Gastroesophageal sphincter (tissue), 4 donors: ENCODE measurements at regions not wholly inside any gene's neighbourhood (a gene's known extent, or its start where the extent isn't known, plus 50 kb on each side); places are given as distances from the start of the nearest gene placed in this dataset.

Source experiments
- ATAC-seq: fragments of 150-250 bp; one replicate; pipeline ENCODE4 v1.9.1; 2016; ENCODE audit warnings: mild to moderate bottlenecking, moderate library complexity
- H3K27ac ChIP-seq, 4 donors: fragments of 200-600 bp; sonication (generic) in 3 of 4; 1 replicate in 3 of 4; 2 replicates in 1 of 4; pipeline ENCODE4 v1.5.1; 2016 to 2019
- H3K27me3 ChIP-seq: fragments of 200-600 bp; sonication (generic); one replicate; pipeline ENCODE4 v1.5.1; 2019
- H3K36me3 ChIP-seq, 2 donors: fragments of 200-600 bp; sonication (generic); one replicate each; pipeline ENCODE4 v1.5.1; 2019; ENCODE audit warnings: control low read depth in 1 of 2
- H3K4me1 ChIP-seq, 3 donors: fragments of 200-600 bp; sonication (generic); 1 replicate in 2 of 3; 2 replicates in 1 of 3; pipeline ENCODE4 v1.5.1; 2016 to 2019; ENCODE audit warnings: control low read depth in 2 of 3
- H3K4me3 ChIP-seq, 2 donors: fragments of 200-600 bp; sonication (generic); one replicate each; pipeline ENCODE4 v1.5.1; 2019; ENCODE audit warnings: mild to moderate bottlenecking in 1 of 2, moderate library complexity in 1 of 2
- H3K9me3 ChIP-seq, 3 donors: fragments of 200-600 bp; sonication (generic); one replicate each; pipeline ENCODE4 v1.5.1; 2017 to 2019; ENCODE audit warnings: control low read depth in 2 of 3
- CTCF ChIP-seq, 4 experiments: fragments of 200-600 bp in 2 of 4; fragments of 450-650 bp in 2 of 4; sonication (generic) in 1 of 4; IDR thresholded peaks; one replicate each; pipeline ENCODE4 v1.5.1; 2017 to 2019; ENCODE audit warnings: antibody characterized with exemption in 4 of 4, mild to moderate bottlenecking in 2 of 4, moderate library complexity in 2 of 4
- EP300 ChIP-seq: sonication (generic); formaldehyde crosslinking; IDR thresholded peaks from one replicate; pipeline ENCODE4 v1.6.1; 2017; ENCODE audit warnings: antibody characterized with exemption, mild to moderate bottlenecking
- POLR2A ChIP-seq, 2 donors: fragments of 450-650 bp; IDR thresholded peaks; one replicate each; pipeline ENCODE4 v1.6.1; 2017; ENCODE audit warnings: antibody characterized with exemption in 2 of 2, mild to moderate bottlenecking in 2 of 2, moderate library complexity in 1 of 2
- POLR2AphosphoS5 ChIP-seq: sonication (generic); formaldehyde crosslinking; IDR thresholded peaks from one replicate; pipeline ENCODE4 v1.6.1; 2017; ENCODE audit warnings: antibody characterized with exemption
- WGBS, 2 donors: methylation state at CpG; one replicate each; pipeline ENCODE4 v1.1.5; 2018; ENCODE audit warnings: low coverage in 1 of 2; 5-methylcytosine and 5-hydroxymethylcytosine counted together

GRCh38 chr12:14111230-14111865 is 129.9 kb upstream of the GRIN2B start:
- H3K36me3 ChIP-seq: no peaks in the 10 kb centered on the region
- no peak overlapping the region for H3K27ac ChIP-seq
- TF ChIP-seq CTCF (IDR thresholded peaks at IDR 0.05) (no peak), POLR2AphosphoS5 (no peak), EP300 (no peak), POLR2A (IDR thresholded peaks at IDR 0.05) (no peak)
- WGBS, 2 donors: 74% methylated on average over 2 of the region's 9 CpGs; no CpG with 5 or more reads in 1 of the 2 donors
- no peak overlapping the region for H3K4me3 ChIP-seq
- peaks cover 6% of the 10 kb centered on the region for H3K27me3 ChIP-seq
- H3K9me3 ChIP-seq: no peaks in the 10 kb centered on the region
- no peaks in the 10 kb centered on the region for H3K4me1 ChIP-seq
- ATAC-seq: no peak

- ATAC-seq: no peak
- WGBS, 2 donors: 55% methylated on average over 1 of the region's 1 CpG; no CpG with 5 or more reads in 1 of the 2 donors
- H3K27ac ChIP-seq: no peak overlapping the region
Measured at GRCh38 chr12:14113031-14113430, 131.6 kb upstream of the GRIN2B start.

GRCh38 chr12:14126692-14127091 is 145.3 kb upstream of the GRIN2B start:
- no peak overlapping the region for H3K4me3 ChIP-seq
- H3K27me3 ChIP-seq: no peaks in the 10 kb centered on the region
- H3K9me3 ChIP-seq: peaks cover 0 to 30% (median 0%) of the 10 kb centered on the region in 3 donors
- WGBS, 2 donors: no CpG with 5 or more reads among the region's 2 CpGs
- no peaks in the 10 kb centered on the region for H3K4me1 ChIP-seq
- TF ChIP-seq CTCF (IDR thresholded peaks at IDR 0.05) (no peak), EP300 (no peak), POLR2A (IDR thresholded peaks at IDR 0.05) (no peak), POLR2AphosphoS5 (no peak)
- no peaks in the 10 kb centered on the region for H3K36me3 ChIP-seq
- no peak for ATAC-seq
- no peak overlapping the region for H3K27ac ChIP-seq

More at GRCh38 chr12:14113031-14113430, 131.6 kb upstream of the GRIN2B start:
- Histone ChIP-seq H3K4me1 (no peaks in the 10 kb centered on the region), H3K9me3 (peaks cover 0 to 5% (median 0%) of the 10 kb centered on the region in 3 donors), H3K4me3 (no peak overlapping the region), H3K27me3 (peaks cover 6% of the 10 kb centered on the region), H3K36me3 (no peaks in the 10 kb centered on the region)
- no peak for TF ChIP-seq EP300
- TF ChIP-seq CTCF (IDR thresholded peaks at IDR 0.05): no peak
- TF ChIP-seq POLR2AphosphoS5: no peak
- no peak for TF ChIP-seq POLR2A (IDR thresholded peaks at IDR 0.05)

GRCh38 chr12:14129611-14130195 is 148.3 kb upstream of the GRIN2B start:
- Histone ChIP-seq H3K27ac (no peak overlapping the region), H3K36me3 (no peaks in the 10 kb centered on the region), H3K9me3 (peaks cover 0 to 19% (median 0%) of the 10 kb centered on the region in 3 donors), H3K27me3 (no peaks in the 10 kb centered on the region), H3K4me1 (no peaks in the 10 kb centered on the region), H3K4me3 (no peak overlapping the region)
- WGBS, 2 donors: 69 to 81% methylated on average over 9 to 12 of the region's 12 CpGs
- no peak for ATAC-seq
- TF ChIP-seq POLR2AphosphoS5 (no peak), EP300 (no peak), CTCF (IDR thresholded peaks at IDR 0.05) (no peak), POLR2A (IDR thresholded peaks at IDR 0.05) (no peak)

- Histone ChIP-seq H3K4me3 (no peak overlapping the region), H3K36me3 (no peaks in the 10 kb centered on the region), H3K9me3 (peaks cover 0 to 3% (median 0%) of the 10 kb centered on the region in 3 donors), H3K4me1 (no peaks in the 10 kb centered on the region), H3K27ac (no peak overlapping the region), H3K27me3 (peaks cover 5% of the 10 kb centered on the region)
- ATAC-seq: no peak
- TF ChIP-seq CTCF (IDR thresholded peaks at IDR 0.05): no peak
- no peak for TF ChIP-seq POLR2A (IDR thresholded peaks at IDR 0.05)
- no peak for TF ChIP-seq EP300
- no peak for TF ChIP-seq POLR2AphosphoS5
- WGBS, 2 donors: 80 to 94% methylated on average over 1 to 2 of the region's 2 CpGs
Measured at GRCh38 chr12:14135996-14136395, 154.6 kb upstream of the GRIN2B start.
